Activated T-cell treated with anti-CD3 and anti-CD28 coated beads for 24 hours (primary cell): ENCODE measurements at regions not wholly inside any gene's neighbourhood (a gene's known extent, or its start where the extent isn't known, plus 50 kb on each side); places are given as distances from the start of the nearest gene placed in this dataset.

Experiments
- DNase-seq: peaks from one replicate; pipeline ENCODE4 v3.0.0-alpha.2; 2020; ENCODE audit warnings: low read depth

DNA sequence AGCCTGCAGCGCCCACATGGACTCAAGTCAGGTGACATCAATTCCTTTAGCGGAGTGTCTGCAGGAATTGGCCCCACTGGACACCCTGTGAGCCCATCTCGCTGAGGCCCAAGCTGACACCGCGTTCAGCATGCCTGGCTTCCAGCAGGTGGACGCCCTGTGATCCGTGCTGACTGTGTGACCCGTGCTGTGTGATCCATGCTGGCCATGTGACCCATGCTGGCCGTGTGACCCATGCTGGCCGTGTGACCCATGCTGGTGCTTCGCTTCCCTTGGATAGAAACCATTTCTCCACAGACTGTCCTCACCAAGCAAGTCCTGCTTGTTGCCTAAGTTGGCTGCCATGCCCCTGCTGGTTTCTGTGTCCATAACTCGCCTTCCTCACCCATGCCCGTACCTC is 392.1 kb downstream of the BRD1 start:
- DNase-seq, result no peak

DNA sequence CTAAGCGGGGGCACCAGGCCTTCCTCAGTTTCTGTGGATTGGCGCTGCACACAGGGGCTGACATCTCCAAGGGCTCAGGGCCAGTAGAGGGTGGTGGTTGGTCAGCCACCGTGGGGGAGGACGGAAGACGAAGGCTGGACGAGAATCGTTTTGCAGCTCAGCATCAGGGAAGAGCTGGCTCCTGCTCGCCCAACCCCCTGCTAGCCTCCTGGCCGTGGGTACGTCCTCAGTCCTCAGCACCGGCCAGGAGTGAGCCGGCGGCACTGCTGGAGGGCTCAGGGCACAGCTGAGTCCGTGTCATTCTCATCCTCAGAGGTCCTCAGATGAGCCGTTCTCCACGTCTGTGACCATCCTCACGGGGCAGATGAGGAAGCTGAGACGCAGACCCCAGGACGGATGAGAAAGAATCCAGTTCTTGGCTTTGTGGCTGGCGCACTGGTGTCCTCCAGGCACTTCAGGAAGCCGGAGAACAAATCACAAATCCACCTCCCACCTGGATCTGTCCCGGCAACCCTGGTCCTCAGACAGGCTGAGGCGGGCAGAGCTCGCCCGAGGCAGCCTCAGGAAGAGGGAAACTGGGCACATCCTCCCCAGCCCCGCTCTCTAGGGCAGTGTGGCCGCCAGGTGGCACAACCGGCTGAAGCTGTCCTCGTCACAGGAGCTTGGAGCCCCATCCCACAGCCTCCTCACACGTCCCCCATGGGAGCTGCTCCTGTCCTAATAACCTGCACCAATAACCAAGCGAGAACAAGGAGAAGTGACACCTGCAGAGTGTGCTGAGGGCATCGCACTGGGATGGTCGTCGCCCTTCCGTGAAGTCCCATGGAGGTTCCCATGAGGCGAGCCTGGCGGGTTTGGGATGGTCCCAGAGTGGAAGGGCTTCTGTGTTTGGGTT is 393.7 kb downstream of the BRD1 start:
- no peak for DNase-seq

DNA sequence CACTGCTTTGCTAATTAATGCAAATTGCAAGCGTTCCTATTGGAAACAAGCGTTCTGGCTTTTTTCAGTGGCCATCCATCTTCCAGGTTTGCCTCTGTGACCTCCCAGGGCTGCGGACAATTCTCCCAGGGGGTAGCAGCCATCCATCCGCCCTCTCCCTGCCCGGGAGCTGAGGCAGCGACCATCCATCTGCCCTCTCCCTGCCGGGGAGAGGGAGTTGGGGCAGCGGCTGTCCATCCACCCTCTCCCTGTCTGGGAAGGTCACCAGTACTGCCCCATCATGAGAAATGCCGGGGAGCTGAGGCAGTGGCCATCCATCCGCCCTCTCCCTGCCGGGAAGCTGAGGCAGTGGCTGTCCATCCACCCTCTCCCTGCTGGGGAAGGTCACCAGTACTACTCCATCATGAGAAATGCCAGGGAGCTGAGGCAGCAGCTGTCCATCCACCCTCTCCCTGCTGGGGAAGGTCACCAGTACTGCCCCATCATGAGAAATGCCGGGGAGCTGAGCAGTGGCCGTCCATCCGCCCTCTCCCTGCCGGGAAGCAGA is 394.7 kb downstream of the BRD1 start:
- DNase-seq, result no peak

DNA sequence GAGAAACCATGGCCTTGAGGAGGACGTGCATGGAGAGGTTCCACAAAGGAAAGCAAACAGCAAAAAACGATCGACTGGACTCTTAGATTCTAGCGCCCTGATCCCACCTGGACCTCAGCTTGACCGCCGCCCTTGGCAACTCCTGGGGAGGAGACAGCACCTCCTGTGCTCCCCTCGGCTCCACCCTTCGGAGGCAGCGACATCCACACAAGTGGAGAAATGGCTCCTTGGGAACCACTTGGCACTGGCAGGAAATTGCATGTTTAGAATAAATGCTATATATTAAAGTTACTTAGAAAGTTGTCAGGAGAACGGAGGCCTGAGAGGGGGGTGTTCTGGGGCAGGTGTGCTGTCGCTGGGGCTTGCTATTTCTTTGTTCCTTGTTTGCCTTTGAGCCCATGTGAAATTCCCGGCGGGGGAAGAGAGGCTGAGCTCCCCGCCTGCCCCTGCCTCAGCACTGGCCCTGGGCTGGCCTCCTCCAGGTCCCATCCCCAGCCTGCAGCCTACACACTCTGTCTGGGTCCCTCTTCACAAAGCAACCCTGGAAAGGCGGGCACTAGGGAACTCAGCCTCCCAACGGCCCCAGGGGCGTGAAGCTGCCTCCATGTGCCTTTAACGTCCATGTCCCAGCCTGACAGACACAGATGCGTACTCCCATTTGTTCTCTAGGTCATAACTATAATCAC is 395.3 kb downstream of the BRD1 start:
- no peak for DNase-seq

DNA sequence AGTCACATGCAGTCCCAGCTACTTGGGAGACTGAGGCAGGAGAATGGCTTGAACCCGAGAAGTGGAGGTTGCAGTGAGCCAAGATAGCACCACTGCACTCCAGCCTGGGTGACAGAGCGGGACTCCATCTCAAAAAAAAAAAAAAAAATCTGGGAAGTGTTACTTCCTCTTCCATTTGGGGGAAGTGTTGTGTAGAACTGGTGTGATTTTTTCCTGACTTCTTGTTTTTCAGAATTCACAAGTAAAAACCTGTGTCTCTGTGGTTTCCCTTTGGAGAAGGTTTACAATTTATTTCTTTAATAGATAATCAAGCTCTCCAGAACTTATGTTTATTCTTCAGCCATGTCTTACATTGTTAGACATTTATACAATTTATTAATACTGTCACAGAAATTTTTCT is 396.1 kb downstream of the BRD1 start:
- no peak for DNase-seq

DNA sequence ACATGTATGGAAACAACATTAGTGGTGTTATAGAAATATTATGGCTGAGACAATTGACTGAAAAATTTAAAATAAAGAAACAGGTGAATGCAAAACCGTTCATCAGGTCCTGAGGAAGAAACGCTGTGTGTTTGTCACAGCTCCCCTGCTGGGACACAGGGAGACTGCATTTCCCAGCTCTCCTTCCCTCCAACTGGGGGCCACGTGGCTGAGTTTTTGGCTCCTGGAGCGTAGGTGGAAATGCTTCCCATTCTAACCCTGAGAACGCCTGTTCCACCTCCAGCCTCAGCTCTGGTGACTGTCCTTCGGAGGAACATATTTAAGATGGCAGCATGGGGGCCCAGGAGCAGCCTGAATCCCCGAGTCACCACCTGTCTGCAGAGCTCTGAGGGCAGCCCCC is 398.6 kb downstream of the BRD1 start:
- no peak for DNase-seq

DNA sequence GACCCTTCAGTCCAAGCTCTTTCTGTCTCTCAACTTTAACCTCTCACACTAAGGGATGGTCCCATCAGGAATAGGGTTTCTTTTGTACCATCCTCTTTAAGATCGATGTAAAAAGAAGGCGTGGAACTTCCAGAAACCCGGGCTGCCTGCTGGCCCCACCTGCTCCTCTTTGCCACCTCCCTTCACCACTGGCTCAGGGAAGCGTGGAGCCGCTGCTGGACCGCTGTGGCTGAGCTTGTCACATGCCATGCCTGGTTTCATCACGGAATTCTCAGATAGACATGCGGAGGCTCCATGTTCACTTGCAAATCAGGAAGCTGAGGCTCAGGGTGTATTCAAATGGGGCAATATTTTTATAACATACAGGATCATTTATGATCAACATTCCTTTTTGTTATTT is 399.7 kb downstream of the BRD1 start:
- no peak for DNase-seq

DNA sequence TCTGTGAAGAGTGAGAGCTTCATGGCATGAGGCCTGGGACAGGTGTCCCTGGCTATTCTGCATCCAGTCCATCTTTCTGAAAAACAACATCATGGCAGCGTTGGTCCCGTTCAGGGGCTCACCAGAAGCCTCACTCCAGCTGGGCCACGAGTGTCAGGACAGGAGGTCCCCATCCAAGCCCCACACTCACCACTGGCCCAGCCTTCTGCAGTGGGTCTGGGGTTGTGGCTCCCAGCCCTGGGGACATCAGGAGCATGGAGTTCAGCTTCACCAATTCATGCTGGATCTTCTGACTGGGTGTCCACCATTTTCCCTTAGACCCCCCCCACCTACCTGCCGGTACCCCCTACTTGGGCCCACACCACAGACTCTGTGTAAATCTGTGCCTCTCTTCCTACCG is 400.3 kb downstream of the BRD1 start:
- no peak for DNase-seq

DNA sequence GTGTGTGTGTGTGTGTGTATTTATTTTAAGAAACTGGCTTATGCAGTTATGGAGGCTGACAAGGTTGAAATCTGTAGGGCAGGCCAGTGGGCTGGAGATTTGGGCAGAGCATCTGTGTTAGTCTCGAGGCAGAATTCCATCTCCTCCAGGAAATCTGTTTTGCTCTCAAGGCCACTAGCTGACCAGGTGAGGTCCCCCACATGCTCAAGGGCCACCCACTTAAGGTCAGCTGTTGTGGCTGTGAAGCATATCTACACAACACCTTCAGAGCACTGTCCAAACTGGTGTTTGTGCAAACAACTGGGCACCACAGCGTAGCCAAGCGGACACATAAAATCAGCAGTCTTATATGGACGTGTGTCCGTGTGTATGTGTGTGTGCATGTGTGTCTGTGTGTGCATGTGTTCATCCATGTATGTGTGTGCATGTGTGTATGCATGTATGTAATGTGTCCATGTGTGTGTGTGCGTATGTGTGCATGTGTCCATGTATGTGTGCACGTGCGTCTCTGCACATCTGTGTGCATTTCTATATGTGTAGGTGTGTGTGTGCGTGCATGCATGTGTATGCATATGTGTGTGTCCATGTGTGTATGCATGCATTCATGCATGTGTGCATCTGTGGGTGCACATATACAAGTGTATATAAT is 400.9 kb downstream of the BRD1 start:
- no peak for DNase-seq

DNA sequence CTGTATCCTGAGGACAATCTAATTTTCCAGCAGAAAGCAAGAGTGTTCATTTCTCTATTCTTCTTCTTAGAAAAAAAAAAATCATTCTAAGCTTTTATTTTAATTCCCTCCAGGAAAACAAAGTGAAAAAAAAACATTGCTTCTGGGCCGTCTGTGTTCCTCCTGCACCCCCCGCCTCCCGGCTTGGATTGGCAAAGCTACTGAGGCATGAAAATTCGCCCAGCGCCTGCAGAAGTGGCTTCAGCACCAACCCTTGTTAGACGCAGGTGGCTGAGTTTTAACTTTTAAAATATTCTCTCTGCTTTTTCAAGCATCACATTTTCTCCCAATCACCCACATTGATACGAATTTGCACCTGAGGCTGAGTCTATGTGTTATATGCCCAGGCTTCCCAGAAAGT is 401.6 kb downstream of the BRD1 start:
- DNase-seq, result no peak

DNA sequence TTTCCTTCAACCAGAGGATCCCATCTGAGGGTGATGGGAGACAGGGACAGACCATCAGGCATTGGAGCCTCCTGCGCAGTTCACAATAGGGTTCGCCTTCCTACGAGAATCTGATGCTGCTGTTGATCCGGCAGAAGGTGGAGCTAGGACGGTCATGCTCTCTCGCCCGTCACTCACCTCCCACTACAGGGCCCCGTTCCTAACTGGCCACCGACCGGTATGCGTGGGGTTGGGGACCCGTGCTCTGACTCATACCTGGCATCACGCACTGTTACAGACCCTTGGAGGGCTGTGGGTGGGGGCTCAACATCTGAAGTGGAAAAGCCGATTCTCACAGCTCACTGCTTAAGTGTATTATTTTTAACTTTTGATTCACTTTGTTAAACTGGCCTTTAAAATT is 402.3 kb downstream of the BRD1 start:
- no peak for DNase-seq

DNA sequence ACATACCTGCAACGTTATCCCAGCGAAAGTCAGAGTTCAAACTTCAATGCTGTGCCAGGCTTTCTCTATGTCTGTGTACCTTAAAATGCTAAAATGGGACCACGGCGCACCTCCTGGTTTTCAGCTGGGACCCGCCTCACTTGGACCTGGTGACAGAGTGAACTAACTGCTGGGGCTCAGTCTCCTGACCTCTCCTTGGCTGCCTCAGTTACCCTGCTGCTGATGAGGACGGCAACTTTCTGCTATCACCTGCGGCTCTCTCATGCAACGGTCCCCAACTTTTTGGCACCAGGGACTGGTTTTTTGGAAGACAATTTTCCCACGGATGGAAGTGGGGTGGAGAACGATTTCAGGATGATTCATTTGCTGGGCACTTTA is 402.8 kb downstream of the BRD1 start:
- no peak for DNase-seq

DNA sequence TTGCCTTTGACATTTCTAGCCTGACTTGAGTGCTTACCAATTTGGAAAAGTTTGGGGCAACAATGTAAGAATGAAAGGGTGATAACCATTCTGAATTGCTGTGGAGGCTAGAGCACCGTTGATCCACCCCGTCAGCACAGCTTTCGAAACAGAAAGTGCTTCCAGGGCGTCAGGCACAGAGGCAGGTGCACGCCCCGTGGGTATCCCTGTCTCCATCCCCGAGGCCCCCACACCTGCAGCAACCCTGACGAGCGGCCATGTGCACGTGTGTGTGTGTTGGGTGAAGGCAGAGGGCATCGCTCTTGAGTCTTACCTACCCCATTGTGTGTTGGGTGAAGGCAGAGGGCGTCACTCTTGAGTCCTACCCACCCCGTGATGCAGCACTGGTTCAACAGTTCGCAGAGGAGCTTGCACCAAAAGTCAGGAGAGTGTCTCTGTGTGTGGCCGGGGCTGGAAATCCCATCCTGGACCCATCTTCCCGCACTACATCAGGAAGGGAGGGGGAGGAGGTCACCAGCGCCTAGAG is 404.5 kb downstream of the BRD1 start:
- no peak for DNase-seq

DNA sequence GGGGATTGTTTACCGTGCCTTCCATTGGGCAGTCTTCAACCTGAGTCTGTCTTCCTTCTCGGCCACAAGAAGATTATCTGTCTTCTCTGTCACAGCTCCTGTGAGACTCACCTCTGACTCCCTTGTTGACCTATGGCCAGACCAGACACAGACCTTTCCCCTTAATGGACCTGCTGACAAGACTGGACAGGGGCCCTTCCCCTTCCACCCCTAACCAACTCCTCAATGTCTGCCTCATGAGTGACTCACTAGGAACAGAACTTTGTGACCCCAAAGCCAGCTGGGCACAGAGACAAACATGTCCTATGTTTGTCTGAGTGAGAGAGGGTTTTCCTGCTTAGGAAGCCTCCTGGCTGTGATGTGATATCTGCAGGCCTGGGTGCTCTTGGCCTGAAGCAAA is 405.0 kb downstream of the BRD1 start:
- DNase-seq, result no peak

DNA sequence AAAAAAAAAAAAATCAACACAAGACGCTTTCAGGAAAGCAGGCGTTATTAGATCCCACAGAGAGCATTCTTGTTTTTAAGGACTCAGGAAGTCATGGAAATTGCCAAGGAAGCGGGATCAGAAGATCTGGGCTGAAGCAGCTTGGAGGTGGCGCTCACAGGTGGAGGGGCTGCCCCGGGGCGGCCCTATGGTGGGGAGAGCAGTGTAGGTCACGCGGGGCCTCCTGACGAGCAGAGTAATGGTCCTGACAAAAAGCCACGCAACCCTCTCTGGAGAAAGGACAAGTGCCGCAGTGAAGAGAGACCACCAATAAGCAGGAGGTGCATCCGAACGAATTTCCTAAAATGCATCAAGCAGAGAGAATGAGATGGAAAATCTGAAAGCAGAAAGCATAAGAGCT is 407.0 kb downstream of the BRD1 start:
- no peak for DNase-seq

DNA sequence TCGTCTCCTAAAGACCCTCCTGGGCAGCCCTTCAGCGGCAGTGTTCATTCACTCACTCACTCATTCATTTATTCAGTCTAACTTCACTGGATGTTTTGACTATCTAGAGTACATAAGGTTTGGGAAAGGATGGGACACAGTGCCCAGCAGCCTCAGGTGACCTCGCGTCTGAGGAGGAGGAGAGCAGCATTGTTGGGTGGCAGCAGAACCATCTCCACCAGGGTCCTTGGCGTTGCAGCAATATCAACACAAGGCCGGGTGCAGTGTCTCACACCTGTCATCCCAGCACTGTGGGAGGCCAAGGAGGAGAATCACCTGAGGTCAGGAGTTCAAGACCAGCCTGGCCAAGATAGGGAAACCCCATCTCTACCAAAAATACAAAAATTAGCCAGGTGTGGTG is 408.0 kb downstream of the BRD1 start:
- no peak for DNase-seq

DNA sequence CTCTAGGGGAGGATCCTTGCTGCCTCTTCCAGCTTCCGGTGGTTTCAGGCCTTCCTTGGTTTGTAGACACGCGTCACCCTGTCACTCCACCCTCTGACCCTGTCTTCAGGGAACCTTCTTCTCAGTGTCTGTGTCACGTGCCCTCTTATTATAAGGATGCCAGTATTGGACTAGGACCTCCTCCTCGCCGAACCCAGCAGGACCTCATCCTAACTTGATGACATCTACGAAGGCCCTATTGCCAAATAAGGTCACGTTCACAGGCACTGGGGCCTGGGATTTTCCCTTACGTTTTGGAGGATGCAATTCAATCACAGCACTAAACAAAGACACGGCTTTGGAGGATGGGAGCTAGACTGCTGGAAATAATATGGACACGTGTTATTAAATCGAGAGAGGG is 408.7 kb downstream of the BRD1 start:
- DNase-seq, result no peak

DNA sequence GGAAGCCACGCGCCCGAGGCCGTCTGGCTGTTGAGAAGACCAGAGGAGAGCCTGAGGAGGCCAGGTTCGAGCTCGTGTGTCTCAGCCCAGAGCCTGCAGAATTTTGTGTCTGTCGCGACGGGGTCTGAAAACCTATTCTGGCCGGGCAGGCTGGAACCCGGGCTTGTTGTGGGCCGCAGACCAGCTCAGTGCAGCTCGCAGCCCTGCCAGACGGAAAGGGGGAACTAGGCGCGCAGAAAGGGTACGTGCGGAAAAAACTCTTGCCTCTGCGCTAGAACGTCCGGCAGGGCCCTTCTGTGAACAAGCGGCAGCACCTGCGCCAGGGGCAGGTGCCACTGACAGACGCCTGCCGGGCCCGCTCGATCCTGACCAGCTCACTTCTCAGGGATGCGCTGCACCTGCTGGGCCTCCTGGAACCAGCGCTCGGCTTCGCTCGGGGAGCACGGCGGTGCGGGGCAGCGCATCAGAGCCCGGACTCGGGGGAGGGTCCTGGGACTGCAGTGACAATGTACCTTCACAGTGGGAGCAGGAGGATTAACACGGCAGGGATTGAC is 409.3 kb downstream of the BRD1 start:
- no peak for DNase-seq

DNA sequence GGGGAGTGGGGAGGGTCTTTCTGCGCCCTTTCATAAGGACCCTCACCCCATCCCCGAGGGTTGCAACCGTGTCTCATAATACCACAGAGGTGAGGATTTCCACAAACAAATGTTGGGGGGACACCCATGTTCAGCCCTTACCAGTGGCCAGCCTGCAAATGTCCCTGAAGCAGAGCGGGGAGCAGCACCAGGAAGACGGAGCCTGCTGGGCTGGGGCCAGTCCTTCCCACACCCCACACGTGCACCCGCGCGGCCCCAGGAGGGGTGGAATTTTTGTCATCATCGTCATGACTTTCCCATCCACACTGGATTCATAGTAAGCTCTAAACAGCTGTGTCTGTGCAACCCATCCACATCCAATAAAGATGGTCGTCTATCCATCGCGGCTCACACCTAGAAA is 409.8 kb downstream of the BRD1 start:
- DNase-seq, result no peak

DNA sequence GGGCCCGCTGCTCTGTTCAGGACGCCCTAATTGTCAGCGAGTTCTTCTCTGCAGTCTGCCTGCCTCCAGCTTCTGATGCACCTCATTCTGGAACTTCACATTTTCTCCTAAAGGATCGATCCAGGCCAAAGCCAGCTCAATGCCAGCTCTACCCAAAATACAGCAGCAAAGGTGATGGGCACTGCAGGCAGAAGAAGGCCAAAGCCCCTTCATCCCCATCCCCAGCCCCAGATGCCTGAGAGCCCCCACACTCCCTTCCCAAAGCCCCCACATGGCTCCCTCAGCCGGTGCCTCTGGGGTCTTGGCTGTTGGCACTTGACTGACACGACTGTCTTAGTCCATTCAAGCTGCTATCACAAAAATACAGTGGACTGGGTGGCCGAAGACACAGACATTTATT is 410.3 kb downstream of the BRD1 start:
- DNase-seq, result no peak

DNA sequence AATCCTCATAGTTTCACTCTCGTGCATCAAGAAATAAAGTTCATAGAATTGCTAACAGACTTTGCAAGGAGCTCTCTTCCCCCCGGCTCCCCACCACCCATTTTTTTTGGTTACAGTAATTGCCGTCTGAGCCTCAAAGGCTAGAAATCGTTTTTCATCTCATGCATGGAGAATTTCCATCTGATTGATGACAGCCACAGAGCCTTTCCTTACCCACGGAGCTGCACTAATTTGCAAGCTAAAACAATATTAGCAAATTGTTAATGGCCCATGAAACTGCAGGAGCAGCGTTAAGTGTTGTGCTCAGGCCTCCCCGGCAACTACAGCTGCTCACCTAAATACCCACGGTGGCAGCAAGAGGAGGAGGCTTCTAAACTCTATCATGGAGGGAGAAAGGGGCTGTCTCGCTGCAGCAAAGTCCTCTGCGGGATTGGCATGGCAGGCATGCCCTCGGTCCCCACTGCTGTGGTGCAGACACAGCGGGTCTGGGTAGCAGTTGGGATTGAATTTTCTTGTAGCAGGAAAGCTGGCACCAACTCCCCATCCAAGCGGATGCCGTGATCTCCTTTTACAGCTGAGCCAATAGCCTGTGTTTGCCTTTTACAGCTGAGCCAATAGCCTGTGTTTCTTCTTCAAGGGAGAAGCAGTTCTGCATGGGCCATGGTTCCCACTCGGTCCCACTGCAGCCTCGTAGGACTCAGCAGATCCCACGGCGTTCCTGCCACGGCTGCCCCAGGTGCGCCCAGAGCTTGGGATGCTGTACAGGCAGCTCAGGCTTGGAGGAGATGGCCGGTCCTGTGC is 412.3 kb downstream of the BRD1 start:
- DNase-seq, result no peak

DNA sequence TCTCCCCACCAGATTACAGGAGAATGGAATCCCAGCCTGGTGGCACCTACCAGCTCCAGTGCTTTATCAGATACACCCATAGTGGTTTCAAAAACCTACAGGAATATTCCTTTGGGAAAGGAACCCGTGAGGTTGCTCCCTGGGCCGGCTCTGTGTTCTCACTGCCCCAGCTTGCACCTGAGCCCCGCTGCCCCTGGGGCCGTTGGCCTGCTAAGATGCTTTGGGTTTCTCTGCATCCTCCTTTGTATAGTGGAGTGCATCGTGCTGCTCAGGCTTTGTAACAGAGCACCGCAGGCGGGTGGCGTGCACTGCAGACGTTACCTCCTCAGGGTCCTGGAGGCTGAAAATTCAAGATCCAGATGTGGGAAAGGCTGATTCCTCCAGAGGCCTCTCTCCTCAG is 414.1 kb downstream of the BRD1 start:
- no peak for DNase-seq
